VCaP (cell line): ENCODE measurements at regions not wholly inside any gene's neighbourhood (a gene's known extent, or its start where the extent isn't known, plus 50 kb on each side); places are given as distances from the start of the nearest gene placed in this dataset.
"Not testable (repeated sequence)": the region's sequence is repeated elsewhere in the genome, so short reads cannot be mapped to it uniquely, and the experiment has no call there.

ENCODE experiments used
- H3K27ac ChIP-seq: fragments of 450-650 bp; 2 replicates; pipeline ENCODE4 v1.5.1; 2017
- TF ChIP-seq, protein P1 (sequence below): fragments of 450-650 bp; conservative IDR thresholded peaks from 2 replicates; pipeline ENCODE4 v1.5.1; 2017; ENCODE audit warnings: mild to moderate bottlenecking, moderate library complexity

DNA sequence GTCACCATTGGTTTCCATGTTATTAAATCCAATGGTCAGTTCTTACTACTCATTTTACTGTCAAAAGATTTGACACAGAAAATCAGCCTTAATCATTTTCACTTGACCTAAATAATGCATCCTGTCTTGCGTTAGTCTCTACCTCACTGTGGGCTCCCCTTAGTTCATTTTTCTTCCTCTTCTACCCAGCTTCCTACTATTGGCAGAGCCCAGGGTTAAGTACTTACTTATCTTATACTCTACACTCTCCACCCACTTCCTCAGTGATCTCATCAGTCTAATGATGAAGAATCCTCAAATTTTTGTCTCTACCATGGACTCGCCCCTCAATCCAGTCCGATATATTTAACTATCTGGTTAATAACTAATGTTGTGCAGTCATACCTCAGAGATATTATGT is 735.9 kb downstream of the KCNT2 start:
- H3K27ac ChIP-seq, result no peak overlapping the region
- TF ChIP-seq, protein P1, sequence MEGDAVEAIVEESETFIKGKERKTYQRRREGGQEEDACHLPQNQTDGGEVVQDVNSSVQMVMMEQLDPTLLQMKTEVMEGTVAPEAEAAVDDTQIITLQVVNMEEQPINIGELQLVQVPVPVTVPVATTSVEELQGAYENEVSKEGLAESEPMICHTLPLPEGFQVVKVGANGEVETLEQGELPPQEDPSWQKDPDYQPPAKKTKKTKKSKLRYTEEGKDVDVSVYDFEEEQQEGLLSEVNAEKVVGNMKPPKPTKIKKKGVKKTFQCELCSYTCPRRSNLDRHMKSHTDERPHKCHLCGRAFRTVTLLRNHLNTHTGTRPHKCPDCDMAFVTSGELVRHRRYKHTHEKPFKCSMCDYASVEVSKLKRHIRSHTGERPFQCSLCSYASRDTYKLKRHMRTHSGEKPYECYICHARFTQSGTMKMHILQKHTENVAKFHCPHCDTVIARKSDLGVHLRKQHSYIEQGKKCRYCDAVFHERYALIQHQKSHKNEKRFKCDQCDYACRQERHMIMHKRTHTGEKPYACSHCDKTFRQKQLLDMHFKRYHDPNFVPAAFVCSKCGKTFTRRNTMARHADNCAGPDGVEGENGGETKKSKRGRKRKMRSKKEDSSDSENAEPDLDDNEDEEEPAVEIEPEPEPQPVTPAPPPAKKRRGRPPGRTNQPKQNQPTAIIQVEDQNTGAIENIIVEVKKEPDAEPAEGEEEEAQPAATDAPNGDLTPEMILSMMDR, result no peak

DNA sequence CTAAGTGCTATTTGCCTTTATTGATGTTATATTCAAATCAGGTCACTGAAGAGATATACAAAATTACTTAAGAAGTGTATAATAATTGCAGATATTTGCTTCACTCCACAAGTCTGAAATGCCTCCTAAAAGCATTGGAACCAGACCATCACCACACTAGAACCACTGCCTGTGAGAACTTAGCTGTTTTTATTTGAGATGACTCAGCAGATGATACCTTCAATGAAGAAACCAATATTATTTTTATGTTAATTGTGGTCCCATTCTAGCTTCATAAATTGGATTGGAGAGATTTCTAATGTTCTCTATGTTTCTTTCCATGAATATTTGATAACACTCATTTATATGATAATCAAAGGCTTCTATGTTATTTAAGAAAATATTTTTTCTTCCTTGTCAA is 740.6 kb downstream of the KCNT2 start:
- no peak overlapping the region for H3K27ac ChIP-seq
- TF ChIP-seq, protein P1, result no peak

DNA sequence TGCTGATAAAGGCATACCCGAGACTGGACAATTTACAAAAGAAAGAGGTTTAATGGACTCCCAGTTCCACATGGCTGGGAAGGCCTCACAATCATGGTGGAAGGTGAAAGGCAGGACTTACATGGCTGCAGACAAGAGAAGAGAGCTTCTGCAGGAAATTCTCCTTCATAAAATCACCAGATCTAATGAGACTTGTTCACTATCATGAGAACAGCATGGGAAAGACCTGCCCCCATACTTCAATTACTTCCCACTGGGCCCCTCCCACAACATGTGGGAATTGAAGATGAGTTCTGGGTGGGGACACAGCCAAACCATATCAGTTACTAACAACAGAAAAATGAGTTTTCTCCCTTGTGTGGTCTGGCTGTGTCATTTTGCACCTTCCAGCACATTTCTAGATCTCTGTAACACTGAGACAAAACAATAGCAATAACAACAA is 741.4 kb downstream of the KCNT2 start:
- TF ChIP-seq, protein P1, result no peak
- no peak overlapping the region for H3K27ac ChIP-seq

DNA sequence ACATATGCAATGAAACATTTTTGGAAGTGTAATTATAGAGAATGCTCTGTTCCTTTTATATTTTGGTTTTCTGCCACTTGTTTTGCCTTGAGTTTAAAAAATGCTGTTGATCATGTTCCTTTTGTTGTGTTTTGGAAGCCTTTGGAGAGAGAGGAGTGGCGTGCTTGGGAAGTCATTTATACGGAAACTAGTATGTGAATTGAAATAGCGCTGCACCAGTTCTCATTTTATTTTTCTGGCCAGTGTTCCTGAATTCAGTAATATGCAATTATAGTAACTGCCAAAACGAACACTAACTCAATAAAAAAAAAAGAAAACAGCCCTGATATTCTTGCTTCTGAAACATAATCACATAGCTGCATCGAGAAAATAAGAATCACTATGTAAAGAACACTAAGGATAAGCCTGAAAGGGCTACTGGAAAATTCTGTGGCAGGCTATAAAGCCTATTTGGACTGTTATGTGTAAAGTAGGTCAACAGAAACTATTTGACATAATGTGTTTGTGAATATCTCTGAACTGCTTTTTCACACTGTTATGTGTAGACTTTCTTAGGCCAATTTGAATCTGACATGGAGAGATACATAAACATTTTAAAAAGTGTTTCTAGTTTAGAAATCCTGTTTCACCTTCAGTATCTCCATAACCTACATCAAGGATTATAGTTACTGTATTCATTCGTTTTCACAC is 742.0 kb downstream of the KCNT2 start:
- TF ChIP-seq, protein P1, result no peak
- H3K27ac ChIP-seq, result no peak overlapping the region

DNA sequence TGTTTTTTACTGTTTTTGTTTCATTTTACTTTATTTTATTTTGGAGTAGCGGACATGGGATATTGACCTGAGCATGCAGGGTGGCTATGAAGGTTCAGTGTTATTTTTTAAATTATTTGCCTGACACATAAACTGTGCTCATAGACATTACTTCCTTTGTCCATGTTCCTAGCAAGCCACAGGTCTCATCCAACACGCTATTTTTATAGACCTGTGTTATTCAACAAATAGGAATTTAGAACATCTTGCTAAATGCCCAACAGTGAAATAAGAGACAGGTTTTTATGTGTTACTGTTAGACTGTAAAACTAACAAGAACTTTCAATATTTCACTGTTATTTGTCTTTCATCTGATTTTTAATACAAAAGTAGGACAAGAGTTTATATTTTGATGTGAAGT is 756.4 kb downstream of the KCNT2 start:
- TF ChIP-seq, protein P1, result no peak
- H3K27ac ChIP-seq, result no peak overlapping the region

DNA sequence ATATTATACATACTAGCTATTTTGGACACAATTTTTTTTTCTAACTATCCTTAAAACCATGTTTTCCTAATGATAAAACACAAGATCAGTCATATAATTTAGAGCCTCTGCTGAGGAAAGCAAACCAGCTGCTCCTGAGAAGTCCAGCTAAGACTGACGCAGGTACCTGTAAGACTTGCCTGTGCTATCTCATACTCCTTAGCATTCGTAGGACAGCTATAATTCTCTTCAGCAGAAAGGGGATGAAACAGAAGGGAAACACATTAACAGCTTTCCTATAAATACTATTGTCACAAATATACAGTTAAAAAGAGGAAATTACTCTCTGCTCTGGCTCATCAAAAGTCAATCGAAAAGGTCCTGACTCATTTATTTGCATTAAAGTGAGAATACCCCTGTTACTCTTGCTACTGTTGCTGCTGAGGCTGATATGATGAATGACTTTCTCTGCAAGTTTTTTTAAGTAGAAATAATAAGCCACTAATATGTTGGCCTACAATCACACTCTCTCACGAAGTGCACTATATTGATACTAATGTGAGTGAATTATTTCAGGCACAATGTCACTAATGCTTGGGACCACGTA is 757.1 kb downstream of the KCNT2 start:
- no peak overlapping the region for H3K27ac ChIP-seq
- TF ChIP-seq, protein P1, result no peak

DNA sequence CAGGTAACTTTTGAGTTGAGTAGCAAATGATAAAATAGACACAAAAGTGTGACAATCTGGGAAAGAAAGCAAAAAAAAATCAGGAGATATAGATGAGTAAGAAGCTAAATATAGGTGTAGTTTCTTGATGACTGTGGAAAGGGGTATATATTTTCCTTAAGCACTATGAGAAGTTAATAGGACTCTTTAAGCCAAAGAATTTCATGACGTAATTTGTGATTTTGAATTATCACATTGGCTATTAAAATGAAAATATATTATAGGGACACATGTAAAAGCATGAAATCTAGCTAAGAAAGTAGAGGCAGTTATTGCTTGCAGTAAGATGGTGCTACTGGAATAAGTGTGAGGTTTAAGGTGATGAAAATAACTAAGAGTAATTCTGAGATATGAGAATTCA is 759.1 kb downstream of the KCNT2 start:
- no peak overlapping the region for H3K27ac ChIP-seq
- TF ChIP-seq, protein P1, result no peak

DNA sequence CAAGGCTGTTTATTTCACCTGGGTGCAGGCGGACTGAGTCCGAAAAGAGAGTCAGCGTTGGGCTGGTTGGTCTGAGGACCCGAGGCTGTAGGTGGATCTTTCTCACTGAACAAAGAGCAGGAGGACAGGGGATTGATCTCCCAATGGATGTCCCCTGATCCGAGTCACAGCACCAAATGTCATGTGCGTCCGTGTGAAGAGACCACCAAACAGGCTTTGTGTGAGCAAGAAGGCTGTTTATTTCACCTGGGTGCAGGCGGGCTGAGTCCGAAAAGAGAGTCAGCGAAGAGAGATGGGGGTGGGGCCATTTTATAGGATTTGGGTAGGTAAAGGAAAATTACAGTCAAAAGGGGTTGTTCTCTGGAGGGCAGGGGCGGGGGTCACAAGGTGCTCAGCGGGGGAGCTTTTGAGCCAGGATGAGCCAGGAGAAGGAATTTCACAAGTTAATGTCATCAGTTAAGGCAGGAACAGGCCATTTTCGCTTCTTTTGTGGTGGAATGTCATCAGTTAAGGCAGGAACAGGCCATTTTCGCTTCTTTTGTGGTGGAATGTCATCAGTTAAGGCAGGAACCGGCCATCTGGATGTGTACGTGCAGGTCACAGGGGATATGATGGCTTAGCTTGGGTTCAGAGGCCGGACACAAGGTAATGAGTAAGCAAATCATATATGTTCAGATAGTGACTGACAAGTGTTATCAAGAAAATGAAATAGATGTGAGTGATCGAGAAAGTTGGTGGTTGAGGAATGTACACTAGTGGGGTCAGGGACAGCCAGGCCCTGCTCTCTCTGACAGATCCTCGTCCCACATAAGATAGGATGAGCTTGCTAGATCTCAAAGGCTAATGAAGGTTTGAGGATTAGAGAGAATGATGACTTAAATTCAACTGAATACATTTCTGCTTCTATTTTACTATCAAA is 760.0 kb downstream of the KCNT2 start:
- not testable (repeated sequence) for H3K27ac ChIP-seq
